Endothelial cell of umbilical vein (primary cell): ENCODE measurements at regions not wholly inside any gene's neighbourhood (a gene's known extent, or its start where the extent isn't known, plus 50 kb on each side); places are given as distances from the start of the nearest gene placed in this dataset.

Source experiments
- BruUV-seq: library from RNA; stranded (reverse); fragments of 400-500 nt; replicated peaks from 2 replicates; lab custom pipeline; 2021; lab: Mats Ljungman, UMichigan
- CTCF ChIA-PET: fragments of 300-600, 350-600 bp; sonication (Branson Sonifier 250); formaldehyde crosslinking; loops from one replicate; lab custom pipeline; 2021; ENCODE audit warnings: antibody characterized with exemption, inconsistent platforms; lab: Charles Lee
- POLR2A ChIA-PET: fragments of 300-600, 350-600 bp; sonication (Branson Sonifier 250); formaldehyde crosslinking; loops from one replicate; lab custom pipeline; 2021; ENCODE audit warnings: antibody characterized with exemption, inconsistent platforms; lab: Charles Lee
- DNase-seq: peaks from one replicate; pipeline ENCODE4 v3.0.0-alpha.2; 2011; ENCODE audit warnings: low read depth, low spot score
- FAIRE-seq: peaks from 2 replicates; lab custom pipeline; 2011; peaks lifted over from hg19 to GRCh38; lab: Jason Lieb, UNC
- H2AFZ ChIP-seq: 2 replicates; pipeline ENCODE4 v1.6.0; 2012; ENCODE audit warnings: low read depth, low read length, control low read depth, inconsistent platforms
- H3K27ac ChIP-seq: 2 replicates; pipeline ENCODE4 v1.5.1; 2011; ENCODE audit warnings: low read depth, mild to moderate bottlenecking, control low read depth, low read length, moderate library complexity; ENCODE audit not compliant: insufficient read depth
- H3K27me3 ChIP-seq, 2 experiments: 2 replicates each; pipeline versions ENCODE4 v1.6.0 to v1.6.1; 2011; ENCODE audit warnings: low read length in 2 of 2, mixed read lengths in 1 of 2; ENCODE audit not compliant: control insufficient read depth in 2 of 2, insufficient read depth in 2 of 2
- H3K36me3 ChIP-seq, 2 experiments: 2 replicates in 1 of 2; 3 replicates in 1 of 2; pipeline ENCODE4 v1.5.1; 2011; ENCODE audit warnings: low read length in 2 of 2, mild to moderate bottlenecking in 1 of 2, moderate library complexity in 1 of 2; ENCODE audit not compliant: control insufficient read depth in 2 of 2, insufficient read depth in 2 of 2; ENCODE audit errors: extremely low read depth in 1 of 2
- H3K4me1 ChIP-seq: 3 replicates; pipeline ENCODE4 v1.5.1; 2011; ENCODE audit warnings: mild to moderate bottlenecking, low read length; ENCODE audit not compliant: control insufficient read depth, insufficient read depth; ENCODE audit errors: extremely low read depth
- H3K4me2 ChIP-seq: 2 replicates; pipeline ENCODE4 v1.6.1; 2011; ENCODE audit warnings: low read length, control low read depth, mixed read lengths; ENCODE audit not compliant: insufficient read depth
- H3K4me3 ChIP-seq, 3 experiments: fragments of 200-600 bp in 1 of 3; sonication (generic), shearing (Covaris generic) in 1 of 3; replicated peaks in 1 of 3; 2 replicates each; pipeline ENCODE4 v1.5.1; 2011 to 2016; ENCODE audit warnings: control low read depth in 3 of 3, low read length in 3 of 3, mild to moderate bottlenecking in 2 of 3, inconsistent platforms in 1 of 3, low read depth in 1 of 3, moderate library complexity in 1 of 3; ENCODE audit not compliant: insufficient read depth in 1 of 3
- H3K79me2 ChIP-seq: 2 replicates; pipeline ENCODE4 v1.6.0; 2012; ENCODE audit warnings: low read length, inconsistent platforms; ENCODE audit not compliant: control insufficient read depth, insufficient read depth
- H3K9ac ChIP-seq: replicated peaks from 2 replicates; pipeline ENCODE3; 2011; ENCODE audit warnings: low read length, control low read depth; ENCODE audit not compliant: insufficient read depth; ENCODE audit errors: extremely low read depth
- H3K9me1 ChIP-seq: replicated peaks from 3 replicates; pipeline ENCODE4 v1.6.0; 2011; ENCODE audit warnings: mild to moderate bottlenecking, low read length; ENCODE audit not compliant: control insufficient read depth, insufficient read depth; ENCODE audit errors: extremely low read depth
- H3K9me3 ChIP-seq: replicated peaks from 2 replicates; pipeline ENCODE4 v1.5.1; 2012; ENCODE audit warnings: low read length, inconsistent platforms; ENCODE audit not compliant: control insufficient read depth, insufficient read depth
- H4K20me1 ChIP-seq: replicated peaks from 2 replicates; pipeline ENCODE3; 2011; ENCODE audit warnings: mild to moderate bottlenecking, low read length; ENCODE audit not compliant: control insufficient read depth, insufficient read depth; ENCODE audit errors: extremely low read depth
- CTCF ChIP-seq, 2 donors: IDR thresholded peaks; 1 replicate in 1 of 2; 2 replicates in 1 of 2; pipeline ENCODE4 v1.5.1; 2011; ENCODE audit warnings: low read length in 2 of 2, mild to moderate bottlenecking in 2 of 2, moderate library complexity in 2 of 2, control low read depth in 1 of 2, inconsistent platforms in 1 of 2, low read depth in 1 of 2; ENCODE audit not compliant: insufficient read depth in 1 of 2; ENCODE audit errors: extremely low read depth in 1 of 2
- EZH2 ChIP-seq: IDR thresholded peaks from 2 replicates; pipeline ENCODE4 v1.6.1; 2012; ENCODE audit warnings: borderline replicate concordance, low read depth, mild to moderate bottlenecking, moderate library complexity, low read length, inconsistent platforms; ENCODE audit not compliant: severe bottlenecking
- FOS ChIP-seq: IDR thresholded peaks from 2 replicates; pipeline ENCODE4 v1.6.1; 2011; ENCODE audit warnings: mild to moderate bottlenecking, low read length, moderate library complexity, borderline replicate concordance; ENCODE audit not compliant: insufficient read depth
- GATA2 ChIP-seq: IDR thresholded peaks from 2 replicates; pipeline ENCODE4 v1.7.0; 2011; ENCODE audit warnings: low read depth, mild to moderate bottlenecking, moderate library complexity, mixed read lengths, low read length; ENCODE audit not compliant: insufficient read length, insufficient read depth
- JUN ChIP-seq: IDR thresholded peaks from 2 replicates; pipeline ENCODE4 v1.6.1; 2011; ENCODE audit warnings: borderline replicate concordance, low read depth; ENCODE audit not compliant: insufficient read length, insufficient read depth
- MAX ChIP-seq: IDR thresholded peaks from 2 replicates; pipeline ENCODE4 v1.6.1; 2011; ENCODE audit not compliant: insufficient read depth, insufficient read length
- MYC ChIP-seq: IDR thresholded peaks from one replicate; pipeline ENCODE4 v1.6.1; 2011; ENCODE audit warnings: mild to moderate bottlenecking, low read depth, low read length
- POLR2A ChIP-seq: IDR thresholded peaks from 2 replicates; pipeline ENCODE4 v1.6.1; 2012; ENCODE audit warnings: low read depth, mild to moderate bottlenecking, control low read depth, low read length
- POLR2AphosphoS5 ChIP-seq: IDR thresholded peaks from 2 replicates; pipeline ENCODE4 v1.6.1; 2012; ENCODE audit warnings: low read depth, mild to moderate bottlenecking, control low read depth, low read length, moderate library complexity; ENCODE audit not compliant: insufficient read depth
- dilution Hi-C: fragments of 300-500 bp; cut with MboI; formaldehyde crosslinking; loops from one replicate; pipeline ENCODE4 v1.15.0; 2019; ENCODE audit warnings: low sequenced_read_pairs; ENCODE audit not compliant: extremely low pct_ligation_motif_present
- intact Hi-C: fragments of 100-400 bp; cut with micrococcal nuclease; formaldehyde crosslinking; loops from one replicate; pipeline ENCODE4 v1.10.0; 2022

GRCh38 chrX:3204606-3205005 is 141.8 kb downstream of the MXRA5 start:
- no peaks in the 10 kb centered on the region for H3K9me1 ChIP-seq
- ChIA-PET CTCF (no interaction called here), POLR2A (no interaction called here)
- no peaks in the 10 kb centered on the region for H3K4me1 ChIP-seq
- H3K27ac ChIP-seq = no peak overlapping the region
- dilution Hi-C loops (no loop called here), intact Hi-C loops (no loop called here)
- H2AFZ ChIP-seq = no peak overlapping the region
- no peaks in the 10 kb centered on the region for H4K20me1 ChIP-seq
- BruUV-seq = no TSS peak
- DNase-seq (no peak), FAIRE-seq (no peak)
- no peaks in the 10 kb centered on the region for H3K27me3 ChIP-seq
- H3K79me2 ChIP-seq = no peaks in the 10 kb centered on the region
- H3K9ac ChIP-seq = no peak overlapping the region
- H3K36me3 ChIP-seq = no peaks in the 10 kb centered on the region
- TF ChIP-seq GATA2 (no peak), MYC (no peak), FOS (no peak), POLR2AphosphoS5 (no peak), EZH2 (no peak), POLR2A (no peak), CTCF (IDR thresholded peaks at IDR 0.05; ENCODE audit: extremely low read depth in 1 of 2, insufficient read depth in 1 of 2, low read depth in 1 of 2, low read length in 2 of 2) (no peak), MAX (no peak), JUN (no peak)
- H3K4me2 ChIP-seq = no peak overlapping the region
- H3K9me3 ChIP-seq = no peaks in the 10 kb centered on the region
- no peak overlapping the region for H3K4me3 ChIP-seq
